ENCODE measurements at regions not wholly inside any gene's neighbourhood (a gene's known extent, or its start where the extent isn't known, plus 50 kb on each side); places are given as distances from the start of the nearest gene placed in this dataset.

- Histone ChIP-seq H4K20me1 (replicated peaks; ENCODE audit: insufficient read depth) (no peaks in the 10 kb centered on the region), H3K36me3 (ENCODE audit: insufficient read depth) (no peaks in the 10 kb centered on the region), H3K4me2 (no peak overlapping the region), H3K27me3 (ENCODE audit: insufficient read depth) (no peaks in the 10 kb centered on the region), H3K79me2 (replicated peaks; ENCODE audit: insufficient read depth) (no peaks in the 10 kb centered on the region), H3K4me1 (ENCODE audit: insufficient read depth) (no peaks in the 10 kb centered on the region), H3K4me3 (no peak overlapping the region), H3K9me2 (ENCODE audit: insufficient read depth) (no peaks in the 10 kb centered on the region), H2AFZ (peak overlapping the region; percentile 68), H3F3A (replicated peaks; ENCODE audit: low read depth) (no peaks in the 10 kb centered on the region), H3K27ac (ENCODE audit: low read depth) (no peak overlapping the region)
- ATAC-seq (no peak), DNase-seq (ENCODE audit: low spot score) (no peak)
- TF ChIP-seq, protein P1, sequence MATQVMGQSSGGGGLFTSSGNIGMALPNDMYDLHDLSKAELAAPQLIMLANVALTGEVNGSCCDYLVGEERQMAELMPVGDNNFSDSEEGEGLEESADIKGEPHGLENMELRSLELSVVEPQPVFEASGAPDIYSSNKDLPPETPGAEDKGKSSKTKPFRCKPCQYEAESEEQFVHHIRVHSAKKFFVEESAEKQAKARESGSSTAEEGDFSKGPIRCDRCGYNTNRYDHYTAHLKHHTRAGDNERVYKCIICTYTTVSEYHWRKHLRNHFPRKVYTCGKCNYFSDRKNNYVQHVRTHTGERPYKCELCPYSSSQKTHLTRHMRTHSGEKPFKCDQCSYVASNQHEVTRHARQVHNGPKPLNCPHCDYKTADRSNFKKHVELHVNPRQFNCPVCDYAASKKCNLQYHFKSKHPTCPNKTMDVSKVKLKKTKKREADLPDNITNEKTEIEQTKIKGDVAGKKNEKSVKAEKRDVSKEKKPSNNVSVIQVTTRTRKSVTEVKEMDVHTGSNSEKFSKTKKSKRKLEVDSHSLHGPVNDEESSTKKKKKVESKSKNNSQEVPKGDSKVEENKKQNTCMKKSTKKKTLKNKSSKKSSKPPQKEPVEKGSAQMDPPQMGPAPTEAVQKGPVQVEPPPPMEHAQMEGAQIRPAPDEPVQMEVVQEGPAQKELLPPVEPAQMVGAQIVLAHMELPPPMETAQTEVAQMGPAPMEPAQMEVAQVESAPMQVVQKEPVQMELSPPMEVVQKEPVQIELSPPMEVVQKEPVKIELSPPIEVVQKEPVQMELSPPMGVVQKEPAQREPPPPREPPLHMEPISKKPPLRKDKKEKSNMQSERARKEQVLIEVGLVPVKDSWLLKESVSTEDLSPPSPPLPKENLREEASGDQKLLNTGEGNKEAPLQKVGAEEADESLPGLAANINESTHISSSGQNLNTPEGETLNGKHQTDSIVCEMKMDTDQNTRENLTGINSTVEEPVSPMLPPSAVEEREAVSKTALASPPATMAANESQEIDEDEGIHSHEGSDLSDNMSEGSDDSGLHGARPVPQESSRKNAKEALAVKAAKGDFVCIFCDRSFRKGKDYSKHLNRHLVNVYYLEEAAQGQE (IDR thresholded peaks at IDR 0.05; ENCODE audit: unreplicated experiment) = no peak
- no peak for TF ChIP-seq ZNF114 (CRISPR knock-in tag; IDR thresholded peaks at IDR 0.05)
- no peak for TF ChIP-seq EZH2phosphoT487 (IDR thresholded peaks at IDR 0.05; ENCODE audit: unreplicated experiment)
- TF ChIP-seq NANOG (IDR thresholded peaks at IDR 0.05; ENCODE audit: borderline replicate concordance) = no peak
- no peak for TF ChIP-seq POLR2AphosphoS5 (IDR thresholded peaks at IDR 0.05; ENCODE audit: low read depth)
- no peak for TF ChIP-seq EZH2 (IDR thresholded peaks at IDR 0.05; ENCODE audit: low read depth, unreplicated experiment)
- TF ChIP-seq CREB1 (CRISPR knock-in tag; IDR thresholded peaks at IDR 0.05; ENCODE audit: low read depth) = no peak
- TF ChIP-seq ZNF462 (CRISPR knock-in tag; IDR thresholded peaks at IDR 0.05) = no peak
- TF ChIP-seq ZNF331 (CRISPR knock-in tag; IDR thresholded peaks at IDR 0.05; ENCODE audit: low read depth) = no peak
- TF ChIP-seq JUNB (IDR thresholded peaks at IDR 0.05; ENCODE audit: unreplicated experiment) = no peak
- TF ChIP-seq STAT1 (IDR thresholded peaks at IDR 0.05; ENCODE audit: unreplicated experiment) = no peak
- TF ChIP-seq, protein P2, sequence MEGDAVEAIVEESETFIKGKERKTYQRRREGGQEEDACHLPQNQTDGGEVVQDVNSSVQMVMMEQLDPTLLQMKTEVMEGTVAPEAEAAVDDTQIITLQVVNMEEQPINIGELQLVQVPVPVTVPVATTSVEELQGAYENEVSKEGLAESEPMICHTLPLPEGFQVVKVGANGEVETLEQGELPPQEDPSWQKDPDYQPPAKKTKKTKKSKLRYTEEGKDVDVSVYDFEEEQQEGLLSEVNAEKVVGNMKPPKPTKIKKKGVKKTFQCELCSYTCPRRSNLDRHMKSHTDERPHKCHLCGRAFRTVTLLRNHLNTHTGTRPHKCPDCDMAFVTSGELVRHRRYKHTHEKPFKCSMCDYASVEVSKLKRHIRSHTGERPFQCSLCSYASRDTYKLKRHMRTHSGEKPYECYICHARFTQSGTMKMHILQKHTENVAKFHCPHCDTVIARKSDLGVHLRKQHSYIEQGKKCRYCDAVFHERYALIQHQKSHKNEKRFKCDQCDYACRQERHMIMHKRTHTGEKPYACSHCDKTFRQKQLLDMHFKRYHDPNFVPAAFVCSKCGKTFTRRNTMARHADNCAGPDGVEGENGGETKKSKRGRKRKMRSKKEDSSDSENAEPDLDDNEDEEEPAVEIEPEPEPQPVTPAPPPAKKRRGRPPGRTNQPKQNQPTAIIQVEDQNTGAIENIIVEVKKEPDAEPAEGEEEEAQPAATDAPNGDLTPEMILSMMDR (conservative IDR thresholded peaks at IDR 0.05; ENCODE audit: low read depth in 2 of 2) = no peak
- no peak for TF ChIP-seq ETS1 (IDR thresholded peaks at IDR 0.05)
- peaks cover 14% of the 10 kb centered on the region for H3K9me3 Mint-ChIP-seq
- peaks cover 10% of the 10 kb centered on the region for H3K36me3 Mint-ChIP-seq (ENCODE audit: low read depth)
- H3K27me3 Mint-ChIP-seq (ENCODE audit: insufficient read depth, low read depth, poor library complexity) = peaks cover 3% of the 10 kb centered on the region
- H3K4me3 Mint-ChIP-seq = no peak overlapping the region
- no peaks in the 10 kb centered on the region; the same call in 2 of the 3 replicates for H3K4me1 Mint-ChIP-seq
- H3K27ac Mint-ChIP-seq = no peak overlapping the region
Measured at GRCh38 chr13:22748866-22749577, 431.8 kb upstream of the SGCG start.

All from GM23338 (cell line).